ENCODE measurements at regions not wholly inside any gene's neighbourhood (a gene's known extent, or its start where the extent isn't known, plus 50 kb on each side); places are given as distances from the start of the nearest gene placed in this dataset.

DNA sequence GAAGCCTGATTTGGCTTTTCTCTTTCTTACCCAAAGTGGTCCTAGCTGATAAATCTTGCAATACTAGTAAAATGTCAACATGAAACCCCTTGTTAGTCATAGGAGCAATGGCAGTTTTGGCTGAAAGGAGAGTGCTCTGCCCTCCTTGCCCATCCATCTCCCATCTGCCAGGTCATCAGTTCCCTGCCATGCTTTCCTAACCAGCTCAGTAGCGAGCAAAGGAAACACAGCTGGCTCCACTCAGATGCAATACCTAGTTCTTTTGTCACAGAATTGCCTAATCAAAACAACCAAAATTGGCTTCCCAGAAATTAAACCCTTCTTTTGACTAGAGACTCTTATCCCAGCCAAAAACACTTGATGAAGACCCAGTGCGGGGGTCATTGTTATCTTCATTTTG, 733.0 kb downstream of the CCSER2 start (continued):
- TF ChIP-seq, protein P1, sequence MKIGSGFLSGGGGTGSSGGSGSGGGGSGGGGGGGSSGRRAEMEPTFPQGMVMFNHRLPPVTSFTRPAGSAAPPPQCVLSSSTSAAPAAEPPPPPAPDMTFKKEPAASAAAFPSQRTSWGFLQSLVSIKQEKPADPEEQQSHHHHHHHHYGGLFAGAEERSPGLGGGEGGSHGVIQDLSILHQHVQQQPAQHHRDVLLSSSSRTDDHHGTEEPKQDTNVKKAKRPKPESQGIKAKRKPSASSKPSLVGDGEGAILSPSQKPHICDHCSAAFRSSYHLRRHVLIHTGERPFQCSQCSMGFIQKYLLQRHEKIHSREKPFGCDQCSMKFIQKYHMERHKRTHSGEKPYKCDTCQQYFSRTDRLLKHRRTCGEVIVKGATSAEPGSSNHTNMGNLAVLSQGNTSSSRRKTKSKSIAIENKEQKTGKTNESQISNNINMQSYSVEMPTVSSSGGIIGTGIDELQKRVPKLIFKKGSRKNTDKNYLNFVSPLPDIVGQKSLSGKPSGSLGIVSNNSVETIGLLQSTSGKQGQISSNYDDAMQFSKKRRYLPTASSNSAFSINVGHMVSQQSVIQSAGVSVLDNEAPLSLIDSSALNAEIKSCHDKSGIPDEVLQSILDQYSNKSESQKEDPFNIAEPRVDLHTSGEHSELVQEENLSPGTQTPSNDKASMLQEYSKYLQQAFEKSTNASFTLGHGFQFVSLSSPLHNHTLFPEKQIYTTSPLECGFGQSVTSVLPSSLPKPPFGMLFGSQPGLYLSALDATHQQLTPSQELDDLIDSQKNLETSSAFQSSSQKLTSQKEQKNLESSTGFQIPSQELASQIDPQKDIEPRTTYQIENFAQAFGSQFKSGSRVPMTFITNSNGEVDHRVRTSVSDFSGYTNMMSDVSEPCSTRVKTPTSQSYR (CRISPR knock-in tag; IDR thresholded peaks at IDR 0.05) = no peak
- TF ChIP-seq, protein P2, sequence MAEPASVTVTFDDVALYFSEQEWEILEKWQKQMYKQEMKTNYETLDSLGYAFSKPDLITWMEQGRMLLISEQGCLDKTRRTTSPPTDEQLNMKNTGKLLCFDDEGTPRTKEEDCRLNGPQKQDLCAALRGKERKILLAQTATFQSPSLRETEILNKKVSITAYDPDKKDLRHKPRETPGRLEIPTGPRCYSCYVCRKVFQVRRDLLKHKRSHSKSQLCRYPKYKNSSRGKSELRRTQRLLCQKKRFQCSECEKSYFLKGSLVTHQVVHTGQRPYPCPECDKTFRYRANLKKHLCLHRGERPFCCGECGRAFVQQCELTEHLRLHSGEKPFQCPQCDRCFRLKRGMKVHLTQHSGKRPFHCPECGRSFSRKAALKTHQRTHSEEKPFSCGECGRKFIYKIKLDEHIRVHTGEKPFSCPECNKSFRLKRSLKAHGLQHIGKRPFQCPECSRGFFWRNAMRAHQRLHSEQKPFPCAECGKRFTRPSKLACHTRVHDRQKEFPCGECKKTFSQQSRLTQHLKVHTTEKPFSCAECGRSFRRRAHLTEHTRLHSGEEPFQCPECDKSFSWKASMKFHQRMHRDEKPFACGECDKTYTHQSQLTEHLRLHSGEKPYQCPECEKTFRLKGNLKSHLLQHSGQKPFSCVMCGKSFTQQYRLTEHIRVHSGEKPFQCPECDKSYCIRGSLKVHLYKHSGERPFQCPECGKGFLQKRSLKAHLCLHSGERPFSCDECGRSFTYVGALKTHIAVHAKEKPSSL (CRISPR knock-in tag; conservative IDR thresholded peaks at IDR 0.05) = no peak
- TF ChIP-seq, protein P3, sequence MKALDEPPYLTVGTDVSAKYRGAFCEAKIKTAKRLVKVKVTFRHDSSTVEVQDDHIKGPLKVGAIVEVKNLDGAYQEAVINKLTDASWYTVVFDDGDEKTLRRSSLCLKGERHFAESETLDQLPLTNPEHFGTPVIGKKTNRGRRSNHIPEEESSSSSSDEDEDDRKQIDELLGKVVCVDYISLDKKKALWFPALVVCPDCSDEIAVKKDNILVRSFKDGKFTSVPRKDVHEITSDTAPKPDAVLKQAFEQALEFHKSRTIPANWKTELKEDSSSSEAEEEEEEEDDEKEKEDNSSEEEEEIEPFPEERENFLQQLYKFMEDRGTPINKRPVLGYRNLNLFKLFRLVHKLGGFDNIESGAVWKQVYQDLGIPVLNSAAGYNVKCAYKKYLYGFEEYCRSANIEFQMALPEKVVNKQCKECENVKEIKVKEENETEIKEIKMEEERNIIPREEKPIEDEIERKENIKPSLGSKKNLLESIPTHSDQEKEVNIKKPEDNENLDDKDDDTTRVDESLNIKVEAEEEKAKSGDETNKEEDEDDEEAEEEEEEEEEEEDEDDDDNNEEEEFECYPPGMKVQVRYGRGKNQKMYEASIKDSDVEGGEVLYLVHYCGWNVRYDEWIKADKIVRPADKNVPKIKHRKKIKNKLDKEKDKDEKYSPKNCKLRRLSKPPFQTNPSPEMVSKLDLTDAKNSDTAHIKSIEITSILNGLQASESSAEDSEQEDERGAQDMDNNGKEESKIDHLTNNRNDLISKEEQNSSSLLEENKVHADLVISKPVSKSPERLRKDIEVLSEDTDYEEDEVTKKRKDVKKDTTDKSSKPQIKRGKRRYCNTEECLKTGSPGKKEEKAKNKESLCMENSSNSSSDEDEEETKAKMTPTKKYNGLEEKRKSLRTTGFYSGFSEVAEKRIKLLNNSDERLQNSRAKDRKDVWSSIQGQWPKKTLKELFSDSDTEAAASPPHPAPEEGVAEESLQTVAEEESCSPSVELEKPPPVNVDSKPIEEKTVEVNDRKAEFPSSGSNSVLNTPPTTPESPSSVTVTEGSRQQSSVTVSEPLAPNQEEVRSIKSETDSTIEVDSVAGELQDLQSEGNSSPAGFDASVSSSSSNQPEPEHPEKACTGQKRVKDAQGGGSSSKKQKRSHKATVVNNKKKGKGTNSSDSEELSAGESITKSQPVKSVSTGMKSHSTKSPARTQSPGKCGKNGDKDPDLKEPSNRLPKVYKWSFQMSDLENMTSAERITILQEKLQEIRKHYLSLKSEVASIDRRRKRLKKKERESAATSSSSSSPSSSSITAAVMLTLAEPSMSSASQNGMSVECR (CRISPR knock-in tag; IDR thresholded peaks at IDR 0.05; ENCODE audit: borderline replicate concordance) = no peak
- TF ChIP-seq KAT7 (CRISPR knock-in tag; IDR thresholded peaks at IDR 0.05; ENCODE audit: borderline replicate concordance) (no peak), JAZF1 (CRISPR knock-in tag; IDR thresholded peaks at IDR 0.05) (no peak), ELF4 (CRISPR knock-in tag; IDR thresholded peaks at IDR 0.05; ENCODE audit: low read depth) (no peak), TEAD1 (CRISPR knock-in tag; IDR thresholded peaks at IDR 0.05) (no peak)
- TF ChIP-seq, protein P4, sequence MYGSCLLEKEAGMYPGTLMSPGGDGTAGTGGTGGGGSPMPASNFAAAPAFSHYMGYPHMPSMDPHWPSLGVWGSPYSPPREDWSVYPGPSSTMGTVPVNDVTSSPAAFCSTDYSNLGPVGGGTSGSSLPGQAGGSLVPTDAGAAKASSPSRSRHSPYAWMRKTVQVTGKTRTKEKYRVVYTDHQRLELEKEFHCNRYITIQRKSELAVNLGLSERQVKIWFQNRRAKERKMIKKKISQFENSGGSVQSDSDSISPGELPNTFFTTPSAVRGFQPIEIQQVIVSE (CRISPR knock-in tag; IDR thresholded peaks at IDR 0.05; ENCODE audit: borderline replicate concordance) = no peak
- TF ChIP-seq, protein P5, sequence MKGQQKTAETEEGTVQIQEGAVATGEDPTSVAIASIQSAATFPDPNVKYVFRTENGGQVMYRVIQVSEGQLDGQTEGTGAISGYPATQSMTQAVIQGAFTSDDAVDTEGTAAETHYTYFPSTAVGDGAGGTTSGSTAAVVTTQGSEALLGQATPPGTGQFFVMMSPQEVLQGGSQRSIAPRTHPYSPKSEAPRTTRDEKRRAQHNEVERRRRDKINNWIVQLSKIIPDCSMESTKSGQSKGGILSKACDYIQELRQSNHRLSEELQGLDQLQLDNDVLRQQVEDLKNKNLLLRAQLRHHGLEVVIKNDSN (CRISPR knock-in tag; IDR thresholded peaks at IDR 0.05) = no peak
- TF ChIP-seq, protein P6, sequence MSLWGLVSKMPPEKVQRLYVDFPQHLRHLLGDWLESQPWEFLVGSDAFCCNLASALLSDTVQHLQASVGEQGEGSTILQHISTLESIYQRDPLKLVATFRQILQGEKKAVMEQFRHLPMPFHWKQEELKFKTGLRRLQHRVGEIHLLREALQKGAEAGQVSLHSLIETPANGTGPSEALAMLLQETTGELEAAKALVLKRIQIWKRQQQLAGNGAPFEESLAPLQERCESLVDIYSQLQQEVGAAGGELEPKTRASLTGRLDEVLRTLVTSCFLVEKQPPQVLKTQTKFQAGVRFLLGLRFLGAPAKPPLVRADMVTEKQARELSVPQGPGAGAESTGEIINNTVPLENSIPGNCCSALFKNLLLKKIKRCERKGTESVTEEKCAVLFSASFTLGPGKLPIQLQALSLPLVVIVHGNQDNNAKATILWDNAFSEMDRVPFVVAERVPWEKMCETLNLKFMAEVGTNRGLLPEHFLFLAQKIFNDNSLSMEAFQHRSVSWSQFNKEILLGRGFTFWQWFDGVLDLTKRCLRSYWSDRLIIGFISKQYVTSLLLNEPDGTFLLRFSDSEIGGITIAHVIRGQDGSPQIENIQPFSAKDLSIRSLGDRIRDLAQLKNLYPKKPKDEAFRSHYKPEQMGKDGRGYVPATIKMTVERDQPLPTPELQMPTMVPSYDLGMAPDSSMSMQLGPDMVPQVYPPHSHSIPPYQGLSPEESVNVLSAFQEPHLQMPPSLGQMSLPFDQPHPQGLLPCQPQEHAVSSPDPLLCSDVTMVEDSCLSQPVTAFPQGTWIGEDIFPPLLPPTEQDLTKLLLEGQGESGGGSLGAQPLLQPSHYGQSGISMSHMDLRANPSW (CRISPR knock-in tag; conservative IDR thresholded peaks at IDR 0.05; ENCODE audit: low read depth) = no peak
- TF ChIP-seq, protein P7, sequence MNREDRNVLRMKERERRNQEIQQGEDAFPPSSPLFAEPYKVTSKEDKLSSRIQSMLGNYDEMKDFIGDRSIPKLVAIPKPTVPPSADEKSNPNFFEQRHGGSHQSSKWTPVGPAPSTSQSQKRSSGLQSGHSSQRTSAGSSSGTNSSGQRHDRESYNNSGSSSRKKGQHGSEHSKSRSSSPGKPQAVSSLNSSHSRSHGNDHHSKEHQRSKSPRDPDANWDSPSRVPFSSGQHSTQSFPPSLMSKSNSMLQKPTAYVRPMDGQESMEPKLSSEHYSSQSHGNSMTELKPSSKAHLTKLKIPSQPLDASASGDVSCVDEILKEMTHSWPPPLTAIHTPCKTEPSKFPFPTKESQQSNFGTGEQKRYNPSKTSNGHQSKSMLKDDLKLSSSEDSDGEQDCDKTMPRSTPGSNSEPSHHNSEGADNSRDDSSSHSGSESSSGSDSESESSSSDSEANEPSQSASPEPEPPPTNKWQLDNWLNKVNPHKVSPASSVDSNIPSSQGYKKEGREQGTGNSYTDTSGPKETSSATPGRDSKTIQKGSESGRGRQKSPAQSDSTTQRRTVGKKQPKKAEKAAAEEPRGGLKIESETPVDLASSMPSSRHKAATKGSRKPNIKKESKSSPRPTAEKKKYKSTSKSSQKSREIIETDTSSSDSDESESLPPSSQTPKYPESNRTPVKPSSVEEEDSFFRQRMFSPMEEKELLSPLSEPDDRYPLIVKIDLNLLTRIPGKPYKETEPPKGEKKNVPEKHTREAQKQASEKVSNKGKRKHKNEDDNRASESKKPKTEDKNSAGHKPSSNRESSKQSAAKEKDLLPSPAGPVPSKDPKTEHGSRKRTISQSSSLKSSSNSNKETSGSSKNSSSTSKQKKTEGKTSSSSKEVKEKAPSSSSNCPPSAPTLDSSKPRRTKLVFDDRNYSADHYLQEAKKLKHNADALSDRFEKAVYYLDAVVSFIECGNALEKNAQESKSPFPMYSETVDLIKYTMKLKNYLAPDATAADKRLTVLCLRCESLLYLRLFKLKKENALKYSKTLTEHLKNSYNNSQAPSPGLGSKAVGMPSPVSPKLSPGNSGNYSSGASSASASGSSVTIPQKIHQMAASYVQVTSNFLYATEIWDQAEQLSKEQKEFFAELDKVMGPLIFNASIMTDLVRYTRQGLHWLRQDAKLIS (CRISPR knock-in tag; IDR thresholded peaks at IDR 0.05; ENCODE audit: borderline replicate concordance) = no peak
- TF ChIP-seq, protein P8, sequence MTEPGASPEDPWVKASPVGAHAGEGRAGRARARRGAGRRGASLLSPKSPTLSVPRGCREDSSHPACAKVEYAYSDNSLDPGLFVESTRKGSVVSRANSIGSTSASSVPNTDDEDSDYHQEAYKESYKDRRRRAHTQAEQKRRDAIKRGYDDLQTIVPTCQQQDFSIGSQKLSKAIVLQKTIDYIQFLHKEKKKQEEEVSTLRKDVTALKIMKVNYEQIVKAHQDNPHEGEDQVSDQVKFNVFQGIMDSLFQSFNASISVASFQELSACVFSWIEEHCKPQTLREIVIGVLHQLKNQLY (CRISPR knock-in tag; IDR thresholded peaks at IDR 0.05) = no peak

Measured in WTC11 (cell line).